ENCODE measurements at regions not wholly inside any gene's neighbourhood (a gene's known extent, or its start where the extent isn't known, plus 50 kb on each side); places are given as distances from the start of the nearest gene placed in this dataset.

DNA sequence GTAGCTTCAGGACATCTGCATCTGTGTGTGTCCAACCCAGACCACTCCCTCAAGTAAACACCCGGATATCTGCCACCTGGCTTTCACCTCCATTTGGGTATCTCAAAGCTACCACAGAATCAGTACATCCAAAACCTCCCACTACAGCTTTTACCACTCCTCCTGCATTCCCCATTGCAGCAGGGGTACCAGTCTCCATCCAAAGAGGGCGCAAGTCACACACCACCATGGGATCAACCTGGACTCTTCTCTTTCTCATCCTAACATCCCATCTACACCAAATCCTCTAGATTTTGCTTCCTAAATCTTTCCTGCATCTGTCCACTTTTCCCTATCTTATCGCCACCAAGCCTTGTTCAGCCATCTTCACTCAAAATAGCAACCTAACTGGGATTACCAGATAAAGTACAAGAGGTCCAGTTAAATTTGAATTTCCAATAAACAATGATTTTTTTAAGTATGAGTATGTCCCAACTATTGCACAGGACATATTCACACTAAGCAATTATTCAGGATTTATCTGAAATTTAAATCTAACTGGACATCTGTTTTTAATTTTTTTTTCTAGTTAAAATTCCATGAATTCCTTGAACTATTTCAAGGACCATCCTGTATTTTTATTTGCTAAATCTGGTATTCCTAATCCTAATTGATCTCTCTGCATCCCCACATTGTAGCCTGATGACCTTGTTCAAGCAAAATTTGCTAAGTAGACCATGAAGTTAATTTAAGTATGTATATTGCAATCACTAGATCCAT is 164.3 kb upstream of the MLN start:
- DNase-seq (ENCODE audit: insufficient read length, low spot score), result peak; percentile 33
- FAIRE-seq, result peak; percentile 38

DNA sequence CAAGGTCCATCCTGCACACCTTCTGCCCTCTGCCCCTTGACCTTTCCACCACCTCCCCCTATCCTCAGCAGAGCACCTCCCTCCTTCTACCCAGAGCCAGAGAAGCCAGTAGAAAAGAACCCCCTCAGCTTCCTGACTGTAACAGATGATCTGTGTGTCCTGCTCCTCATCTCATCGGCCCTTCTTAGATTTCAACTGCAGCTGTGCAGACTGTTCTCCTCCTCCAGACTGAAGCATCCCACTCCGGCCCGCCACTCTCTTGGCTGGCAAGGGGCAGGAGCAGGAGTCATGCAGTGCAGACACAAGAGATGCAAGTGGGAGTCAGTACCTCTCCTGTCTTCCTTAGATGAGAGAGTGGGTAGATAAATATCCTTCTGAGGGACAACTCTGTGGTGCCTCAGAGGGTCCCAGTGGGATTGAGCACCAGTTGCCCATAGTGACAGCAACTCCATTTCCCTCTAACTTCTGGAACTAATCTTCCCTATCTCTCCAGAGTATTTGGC is 163.5 kb upstream of the MLN start:
- FAIRE-seq, result peak; percentile 26
- no peak for DNase-seq (ENCODE audit: insufficient read length, low spot score)

DNA sequence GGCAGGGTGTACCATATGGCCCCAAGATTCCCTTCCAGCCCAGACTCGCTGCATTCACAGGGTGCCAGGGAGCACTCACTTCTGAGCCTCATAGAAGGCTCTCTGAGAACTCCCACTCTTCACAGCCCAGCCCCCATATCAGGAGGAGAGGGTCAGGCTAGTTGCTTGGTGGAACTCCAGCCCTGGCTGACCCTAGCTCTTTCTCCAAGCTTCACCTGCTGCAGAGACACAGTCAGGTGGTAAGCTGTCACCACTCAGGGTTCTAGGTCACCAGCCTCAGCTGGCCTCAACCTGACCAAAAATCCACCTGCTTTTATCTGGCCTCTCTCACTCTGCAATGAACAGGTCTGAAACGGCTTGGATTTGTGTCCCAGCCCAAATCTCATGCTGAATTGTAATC is 162.7 kb upstream of the MLN start:
- FAIRE-seq (no peak), DNase-seq (ENCODE audit: insufficient read length, low spot score) (no peak)

DNA sequence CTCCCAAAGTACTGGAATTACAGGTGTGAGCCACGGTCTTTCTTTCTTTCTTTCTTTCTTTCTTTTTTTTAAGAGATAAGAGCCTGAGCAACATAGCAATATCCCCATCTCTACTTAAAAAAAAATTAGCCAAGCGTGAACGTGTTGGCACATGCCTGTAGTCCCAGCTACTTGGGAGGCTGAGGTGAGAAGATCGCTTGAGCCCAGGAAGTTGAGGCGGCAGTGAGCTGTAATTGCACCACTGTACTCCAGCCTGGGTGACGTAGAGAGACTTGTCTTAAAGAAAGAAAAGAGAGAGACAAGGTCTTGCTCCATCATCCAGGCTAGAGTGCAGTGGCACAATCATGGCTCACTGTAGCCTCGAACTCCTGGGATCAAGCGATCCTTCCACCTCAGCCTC is 162.0 kb upstream of the MLN start:
- FAIRE-seq, result no peak
- no peak for DNase-seq (ENCODE audit: insufficient read length, low spot score)

DNA sequence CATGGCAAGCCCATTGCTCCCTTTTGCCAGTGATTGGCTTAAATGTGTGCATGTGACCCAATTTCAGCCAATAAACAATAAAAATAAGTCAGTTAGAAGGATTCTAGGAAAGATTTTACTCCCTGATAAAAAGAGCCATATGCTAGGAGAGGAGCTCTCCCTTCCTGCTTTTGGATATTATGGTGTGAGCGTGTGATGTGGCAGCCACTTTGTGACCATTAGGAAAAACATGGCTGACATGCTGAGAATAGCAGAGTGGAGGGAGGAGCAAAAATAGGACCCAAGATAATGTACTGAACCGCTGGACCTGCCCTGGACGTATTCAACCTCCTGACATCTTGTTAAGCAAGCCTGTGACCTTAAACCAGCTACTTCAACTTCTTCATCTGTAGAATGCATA is 160.6 kb upstream of the MLN start:
- DNase-seq (ENCODE audit: insufficient read length, low spot score) (no peak), FAIRE-seq (no peak)

DNA sequence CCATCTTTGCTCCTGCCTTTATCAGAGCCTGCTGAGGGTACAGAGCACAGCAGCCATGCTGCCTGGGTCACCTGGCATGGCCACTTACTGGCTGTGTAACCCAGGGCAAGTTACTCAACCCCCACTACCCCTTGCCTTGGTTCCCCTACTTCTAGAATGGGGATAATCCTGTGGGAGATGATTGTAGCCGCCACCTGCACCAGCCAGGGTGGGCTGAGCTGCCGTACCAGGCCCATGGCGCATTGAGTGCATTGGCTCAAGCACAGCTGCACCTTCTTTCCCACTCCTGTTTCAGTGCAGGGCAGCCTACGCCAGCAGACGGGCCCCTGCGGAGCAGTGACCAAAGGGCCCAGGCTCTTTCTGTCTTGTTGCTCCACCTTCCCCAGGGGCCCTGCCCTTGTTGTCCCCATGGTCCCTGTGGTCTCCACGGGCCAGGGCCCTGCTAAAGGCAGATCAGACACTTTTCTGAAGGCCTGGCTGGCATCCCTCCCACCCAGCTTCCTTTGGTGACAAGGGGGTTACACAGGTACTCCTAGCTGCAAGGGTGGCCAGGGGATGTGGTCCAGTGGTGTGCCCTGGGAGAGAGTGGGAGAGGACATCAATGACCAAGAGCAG is 159.4 kb upstream of the MLN start:
- FAIRE-seq, result no peak
- no peak for DNase-seq (ENCODE audit: insufficient read length, low spot score)

DNA sequence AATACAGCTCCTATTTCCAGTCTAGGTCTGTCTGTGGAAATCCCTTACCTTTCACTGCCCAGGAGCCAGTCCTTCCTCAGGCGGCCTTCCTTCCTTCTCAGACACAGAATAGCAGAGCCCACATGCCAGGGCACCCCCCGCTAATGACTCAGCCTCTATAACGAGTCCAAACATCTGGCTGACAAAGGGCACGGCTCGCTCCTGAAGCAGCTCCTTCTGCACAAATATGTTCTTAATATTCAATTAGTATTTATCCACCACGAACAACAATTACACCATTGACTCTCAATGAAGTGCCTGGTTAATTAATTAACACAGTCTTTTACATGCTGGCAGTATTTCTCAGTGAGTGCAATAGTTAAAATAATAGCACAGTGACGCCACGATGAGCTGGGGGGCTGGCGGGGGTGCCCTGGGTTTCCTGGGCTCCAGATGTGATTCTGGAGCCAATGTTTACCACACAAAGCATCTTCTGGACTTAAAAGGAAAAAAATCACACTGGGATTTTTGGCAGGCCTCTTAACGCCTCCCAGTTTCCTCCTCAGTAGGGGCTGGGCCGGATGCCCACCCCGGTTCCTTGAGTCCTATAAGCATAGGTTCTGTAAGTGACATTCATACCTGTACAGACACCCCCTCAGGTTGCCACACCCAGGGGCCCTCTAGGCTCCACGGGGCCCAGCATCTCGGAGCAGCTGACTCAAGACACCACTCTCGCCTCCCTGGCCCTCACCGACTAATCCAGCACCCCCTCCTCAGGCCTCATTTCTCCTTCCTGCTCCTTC is 158.6 kb upstream of the MLN start:
- DNase-seq (ENCODE audit: insufficient read length, low spot score) (no peak), FAIRE-seq (no peak)

DNA sequence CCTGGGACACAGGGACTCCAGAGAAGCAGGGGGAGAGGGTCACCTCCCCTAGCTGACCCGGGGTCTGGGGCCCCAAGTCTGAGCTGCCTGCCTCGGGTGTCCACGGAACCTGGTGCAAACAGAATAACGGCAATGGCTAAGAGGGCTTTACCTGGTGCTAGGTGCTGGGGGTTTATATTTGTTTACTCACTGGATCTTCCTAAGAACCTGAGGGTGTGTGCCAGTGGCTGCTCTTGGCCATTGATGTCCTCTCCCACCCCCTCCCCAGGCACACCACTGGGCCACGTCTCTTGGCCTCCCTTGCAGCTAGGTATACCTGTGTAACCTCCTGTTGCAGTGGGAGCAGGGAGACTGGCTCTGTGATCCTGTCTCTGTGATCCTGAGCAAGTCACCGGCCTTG is 157.9 kb upstream of the MLN start:
- no peak for DNase-seq (ENCODE audit: insufficient read length, low spot score)
- no peak for FAIRE-seq

DNA sequence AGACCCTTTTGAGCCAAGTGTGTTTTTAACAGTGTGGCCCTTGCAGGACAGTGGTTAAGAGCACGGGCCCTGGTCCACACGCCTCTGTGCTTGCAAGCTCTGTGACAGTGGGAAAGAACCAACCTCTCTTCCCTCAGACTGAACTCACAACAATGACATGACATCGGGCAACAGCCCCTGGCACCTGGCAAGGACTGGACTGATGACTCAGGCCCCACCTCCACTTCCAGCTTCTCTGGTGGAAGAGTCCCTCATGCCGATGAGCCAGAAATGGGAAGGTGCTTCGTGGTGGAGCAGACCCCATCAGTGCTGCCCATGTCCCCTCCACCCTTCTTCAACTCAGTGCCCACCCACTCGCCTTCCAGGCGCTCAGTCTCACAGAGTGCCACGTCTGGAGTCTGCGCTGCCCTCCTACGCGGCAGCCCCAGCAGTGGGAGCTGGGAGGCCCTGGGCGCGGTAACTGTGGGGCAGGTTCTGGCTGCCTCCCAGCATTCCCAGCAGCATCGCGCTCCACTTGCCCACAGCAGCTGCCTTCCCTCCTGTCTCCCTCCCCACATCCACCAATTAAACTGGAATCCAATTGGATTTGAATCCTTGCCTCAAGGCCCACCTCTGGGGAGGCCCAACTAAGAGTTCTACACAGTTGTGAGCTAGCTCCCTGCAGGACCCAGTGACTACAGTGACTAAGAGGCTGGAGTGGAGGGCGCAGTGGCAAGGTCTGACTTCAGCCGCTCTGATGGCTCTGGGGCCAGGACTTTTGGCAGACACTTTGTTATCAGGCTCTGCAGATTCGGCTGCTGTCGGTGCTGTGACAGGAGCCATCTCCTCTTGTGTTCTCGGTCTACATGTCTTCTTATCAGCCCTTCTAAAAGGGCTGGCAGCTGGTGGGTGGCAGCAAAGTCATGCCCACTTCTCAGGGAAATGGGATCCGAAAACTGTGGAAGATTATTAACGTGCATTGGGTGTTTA is 156.8 kb upstream of the MLN start:
- no peak for DNase-seq (ENCODE audit: insufficient read length, low spot score)
- no peak for FAIRE-seq

DNA sequence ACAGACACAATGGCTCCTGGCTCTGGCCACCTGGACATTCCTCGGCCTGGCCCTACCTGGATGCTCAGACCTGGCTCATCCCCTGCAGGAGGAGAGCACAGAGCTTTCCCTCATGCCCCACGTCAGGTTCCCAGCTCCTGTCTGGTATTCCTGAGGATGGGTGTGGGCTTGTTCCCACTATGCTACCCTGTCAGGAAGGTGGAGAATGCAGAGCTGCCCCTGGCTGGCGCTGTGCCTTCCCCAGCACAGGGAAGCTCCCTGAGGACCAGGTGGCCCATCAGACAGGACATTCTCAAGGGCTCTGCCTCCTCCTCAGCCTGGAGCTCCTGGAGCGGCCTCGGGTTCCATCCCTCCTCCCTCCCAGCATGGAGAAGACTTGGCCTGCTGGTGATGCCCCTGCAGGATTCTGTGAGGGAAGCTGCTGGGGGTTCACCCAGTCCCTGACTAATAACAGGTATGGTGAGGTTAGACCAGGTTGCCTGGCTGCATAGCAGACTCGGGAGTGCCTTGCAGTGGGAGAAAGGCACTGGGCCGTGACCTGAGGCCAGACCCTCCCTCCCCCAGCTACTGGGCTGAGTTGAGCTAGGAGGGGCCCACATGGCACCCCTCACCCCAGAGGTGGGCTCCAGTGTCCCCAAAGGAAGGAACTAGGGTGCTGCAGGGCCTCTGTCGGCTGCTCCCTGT is 156.0 kb upstream of the MLN start:
- FAIRE-seq (no peak), DNase-seq (ENCODE audit: insufficient read length, low spot score) (no peak)

DNA sequence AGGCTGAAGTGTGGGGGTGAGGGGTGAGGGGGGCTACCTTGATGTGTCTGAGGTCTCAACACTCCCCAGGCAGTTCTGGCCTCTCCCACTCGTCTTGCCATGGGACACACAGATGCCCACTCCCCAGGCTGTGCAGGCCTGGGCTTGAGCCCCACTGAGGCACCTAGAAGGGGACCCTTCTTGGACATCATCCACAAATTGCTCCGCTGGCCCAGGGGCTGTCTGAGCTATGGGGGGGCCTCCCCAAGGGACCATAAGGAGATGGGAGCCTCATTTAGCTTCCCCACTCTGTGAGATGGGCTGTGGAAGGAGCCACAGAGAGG is 155.5 kb upstream of the MLN start:
- FAIRE-seq, result no peak
- no peak for DNase-seq (ENCODE audit: insufficient read length, low spot score)

DNA sequence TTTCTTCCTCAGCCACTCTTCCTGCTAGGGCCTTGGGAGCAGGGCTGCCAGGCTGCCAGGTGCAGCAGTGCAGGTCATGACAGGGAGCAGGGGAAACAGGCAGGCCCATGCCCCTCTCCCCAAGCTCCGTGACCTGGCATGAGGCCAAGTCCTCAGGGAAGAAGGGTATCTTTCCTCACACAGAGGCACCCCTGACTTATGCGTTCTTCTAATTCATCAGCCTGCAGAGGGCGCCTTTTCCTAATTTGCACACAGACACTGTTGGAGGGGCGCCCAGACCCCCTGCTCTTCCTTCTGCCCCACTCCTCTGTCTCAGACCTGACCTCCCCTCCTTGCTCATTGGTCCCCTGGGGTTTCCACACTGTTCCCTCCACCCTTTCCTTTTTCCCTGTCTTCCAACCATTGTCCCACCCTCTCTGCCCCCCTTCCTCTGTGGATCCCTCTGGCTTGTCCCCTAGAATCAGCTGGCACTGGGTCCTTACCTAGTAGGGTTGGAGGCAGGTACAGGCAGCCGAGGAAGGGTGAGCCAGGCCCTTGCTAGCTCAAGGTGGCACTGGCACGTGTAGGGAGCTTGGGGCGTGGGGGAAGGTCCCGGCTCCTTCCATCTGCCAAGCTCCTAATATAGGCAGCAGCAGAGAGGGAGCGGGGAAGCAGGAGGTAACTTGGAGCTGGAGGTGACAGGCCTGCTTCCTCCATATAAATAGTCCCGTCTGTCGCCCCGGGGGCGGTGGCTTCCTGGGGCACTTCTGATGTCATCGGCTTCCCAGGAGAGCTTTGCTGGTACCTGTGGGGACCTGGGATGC is 154.9 kb upstream of the MLN start:
- FAIRE-seq (no peak), DNase-seq (ENCODE audit: insufficient read length, low spot score) (no peak)

DNA sequence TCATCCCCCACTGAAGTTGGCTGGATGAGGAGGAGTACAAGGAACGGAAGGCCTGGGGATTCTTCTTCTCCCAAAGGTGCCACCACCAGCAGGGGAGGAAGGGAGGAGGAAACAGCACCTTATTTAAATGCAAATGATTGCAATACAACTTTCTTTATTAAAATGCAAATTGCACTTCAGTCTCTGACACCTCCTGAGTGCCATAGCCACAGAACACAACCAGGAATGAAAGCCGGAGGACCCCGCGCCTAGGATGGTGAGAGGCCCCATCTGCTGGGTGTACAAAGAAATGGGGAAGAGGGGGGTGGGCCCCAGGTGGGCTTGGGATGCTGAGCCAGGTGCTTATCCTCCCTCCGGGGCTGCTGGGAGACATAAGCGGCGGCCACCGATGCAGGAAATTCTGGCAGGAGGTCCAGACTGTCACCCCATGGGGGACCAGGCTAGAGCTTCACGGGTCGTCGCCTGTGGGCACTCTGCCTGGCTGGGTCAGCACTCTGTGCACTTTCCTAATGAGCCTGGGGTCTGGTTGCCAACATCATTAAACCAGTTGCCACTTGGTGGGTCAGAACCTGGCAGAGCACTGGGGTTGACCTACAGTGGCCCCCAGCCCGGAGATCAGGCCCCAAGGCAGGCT is 154.2 kb upstream of the MLN start:
- FAIRE-seq (no peak), DNase-seq (ENCODE audit: insufficient read length, low spot score) (no peak)

DNA sequence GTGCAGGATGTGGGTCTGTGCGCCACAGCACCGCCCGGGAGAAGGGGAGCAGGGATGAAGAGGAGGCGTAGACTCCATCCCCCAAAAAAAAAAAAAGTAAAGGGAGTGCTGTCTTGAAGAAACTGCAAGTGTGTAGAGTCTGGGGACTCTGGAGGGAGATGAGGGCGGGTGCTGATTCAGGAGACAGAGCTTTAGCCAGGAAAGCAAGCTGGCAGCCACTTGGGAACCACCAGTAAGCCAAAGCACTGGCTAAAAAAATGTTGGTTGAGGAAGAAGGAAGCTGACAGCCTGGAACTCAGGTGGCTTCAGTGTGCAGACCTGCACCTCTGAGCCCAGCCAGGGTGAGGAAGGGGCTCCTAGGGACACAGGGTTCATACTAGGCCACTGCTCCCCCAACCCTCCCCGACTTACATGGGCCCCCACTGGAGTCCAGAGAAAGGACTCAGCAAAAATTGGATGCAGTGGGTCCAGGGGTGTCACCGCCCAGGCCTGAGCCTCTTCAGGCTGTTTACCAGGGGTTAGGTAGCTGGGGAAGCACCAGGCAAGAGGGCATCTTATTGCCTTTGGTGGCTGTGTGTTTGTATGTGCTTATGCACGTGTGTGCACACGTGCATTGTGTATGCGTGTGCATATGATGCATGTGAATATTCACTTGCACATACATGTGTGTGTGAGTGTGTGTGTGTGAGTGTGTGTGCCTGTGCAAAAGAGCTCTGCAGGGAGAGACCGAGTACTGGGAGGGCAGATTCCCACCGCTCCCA is 153.5 kb upstream of the MLN start:
- FAIRE-seq, result no peak
- no peak for DNase-seq (ENCODE audit: insufficient read length, low spot score)

DNA sequence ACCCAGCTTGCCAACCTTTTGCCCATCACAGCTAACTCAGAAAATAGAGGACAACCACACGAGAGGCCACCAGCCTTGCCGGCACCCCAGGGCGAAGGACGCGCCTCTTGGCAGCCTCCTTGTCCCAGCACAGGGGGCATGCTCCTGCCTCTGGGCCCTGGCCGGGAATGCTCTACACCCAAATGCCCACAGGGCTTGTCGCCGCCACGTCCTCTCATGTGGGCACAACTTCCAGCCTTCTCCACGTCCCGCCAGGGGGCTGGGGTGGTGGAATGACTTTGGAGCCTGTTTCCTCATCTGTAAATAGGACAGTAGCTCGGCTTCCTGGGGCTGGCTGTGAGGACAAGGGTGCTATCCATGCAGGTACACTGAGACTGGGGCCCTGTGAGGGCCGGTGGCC is 152.4 kb upstream of the MLN start:
- FAIRE-seq (no peak), DNase-seq (ENCODE audit: insufficient read length, low spot score) (no peak)

DNA sequence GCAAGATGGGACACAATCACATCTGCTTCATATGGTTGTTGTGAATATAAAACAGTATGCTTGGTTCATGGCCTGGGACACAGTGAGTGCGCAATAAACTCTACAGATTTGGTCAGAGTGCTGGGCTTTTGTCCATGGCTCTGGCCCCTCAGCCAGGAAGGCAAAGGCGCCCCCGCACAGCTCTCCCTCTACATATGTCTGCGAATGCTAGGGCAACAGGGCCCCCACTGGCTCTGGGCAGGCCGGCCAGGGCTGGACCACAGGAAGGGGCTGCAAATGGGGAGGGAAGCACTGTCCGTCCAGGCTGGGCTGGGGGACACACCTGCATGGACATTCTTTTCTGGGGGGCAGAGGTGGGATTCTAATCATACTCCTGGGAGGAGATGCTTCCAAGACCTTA is 151.8 kb upstream of the MLN start:
- DNase-seq (ENCODE audit: insufficient read length, low spot score), result no peak
- FAIRE-seq, result no peak

DNA sequence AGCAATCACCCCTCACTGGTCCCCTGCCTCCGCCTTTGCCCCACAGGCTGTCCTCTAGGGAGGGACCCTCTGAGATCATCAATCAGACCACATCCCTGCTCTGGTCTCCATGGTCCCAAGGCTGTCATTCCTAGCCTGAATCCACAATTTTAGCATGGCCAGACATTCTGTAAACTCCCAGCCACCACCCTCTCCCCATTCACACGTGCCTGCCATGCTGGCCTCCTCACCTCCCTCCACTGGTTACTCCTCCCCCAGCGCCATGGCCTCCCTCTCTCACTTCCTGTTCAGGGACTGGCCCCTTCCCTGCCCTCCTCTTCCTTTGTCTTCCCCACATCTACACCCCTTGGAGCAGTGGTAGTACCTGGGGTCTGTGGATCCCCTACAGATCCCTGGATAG is 150.7 kb upstream of the MLN start:
- no peak for DNase-seq (ENCODE audit: insufficient read length, low spot score)

DNA sequence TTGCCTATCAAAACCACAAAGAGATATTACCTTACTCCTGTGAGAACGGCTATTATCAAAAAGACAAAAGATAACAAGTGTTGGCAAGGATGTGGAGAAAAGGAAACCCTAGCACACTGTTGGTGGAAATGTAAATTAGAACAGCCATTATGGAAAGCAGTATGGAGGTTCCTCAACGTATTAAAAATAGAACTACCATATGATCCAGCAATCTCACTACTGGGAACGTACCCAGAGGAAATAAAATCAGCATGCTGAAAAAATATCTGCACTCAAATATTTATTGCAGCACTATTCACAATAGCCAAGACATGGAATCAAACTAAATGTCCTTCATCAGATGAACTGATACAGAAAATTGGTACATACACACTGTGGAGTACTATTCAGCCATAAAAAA is 149.4 kb upstream of the MLN start:
- FAIRE-seq, result no peak
- no peak for DNase-seq (ENCODE audit: insufficient read length, low spot score)

More for the DNA sequence above, 150.7 kb upstream of the MLN start:
- no peak for FAIRE-seq

Measured in HTR-8/SVneo (cell line).